PC-3 (cell line): ENCODE measurements at regions not wholly inside any gene's neighbourhood (a gene's known extent, or its start where the extent isn't known, plus 50 kb on each side); places are given as distances from the start of the nearest gene placed in this dataset.

Experiments used
- ATAC-seq: fragments of 200-7000 bp; cut with Tn5 transposase; 2 replicates; pipeline ENCODE4 v1.9.1; 2020; ENCODE audit warnings: mild to moderate bottlenecking, moderate library complexity
- BruUV-seq: library from RNA; stranded (reverse); fragments of 400-500 nt; replicated peaks from 2 replicates; lab custom pipeline; 2021; lab: Mats Ljungman, UMichigan
- CTCF ChIA-PET: fragments of 300-600 bp; sonication (Branson Sonifier 250); formaldehyde crosslinking; loops from one replicate; lab custom pipeline; 2022; ENCODE audit warnings: antibody characterized with exemption; lab: Charles Lee
- POLR2A ChIA-PET: fragments of 300-600 bp; sonication (Branson Sonifier 250); formaldehyde crosslinking; loops from one replicate; lab custom pipeline; 2022; ENCODE audit warnings: antibody characterized with exemption; ENCODE audit not compliant: unreplicated experiment; lab: Charles Lee
- DNase-seq: peaks from one replicate; pipeline ENCODE4 v3.0.0-alpha.2; 2015
- H2AFZ ChIP-seq: fragments of 300-600 bp; sonication (generic); 2 replicates; pipeline ENCODE4 v1.6.0; 2016; ENCODE audit warnings: antibody characterized with exemption, low read length
- H3F3A ChIP-seq: fragments of 300-600 bp; sonication (generic); one replicate; pipeline ENCODE4 v1.6.0; 2017; ENCODE audit warnings: antibody characterized with exemption, low read length, control low read depth, mild to moderate bottlenecking; ENCODE audit not compliant: unreplicated experiment
- H3K27ac ChIP-seq: fragments of 300-600 bp; sonication (generic); 2 replicates; pipeline ENCODE4 v1.5.1; 2016; ENCODE audit warnings: mild to moderate bottlenecking, low read length
- H3K27me3 ChIP-seq: fragments of 300-600 bp; sonication (generic); 2 replicates; pipeline ENCODE4 v1.6.1; 2016; ENCODE audit warnings: low read length, mixed read lengths
- H3K36me3 ChIP-seq: fragments of 300-600 bp; sonication (generic); 2 replicates; pipeline ENCODE4 v1.6.1; 2016; ENCODE audit warnings: low read depth, mixed run types, low read length, mixed read lengths
- H3K4me1 ChIP-seq: fragments of 300-600 bp; sonication (generic); 2 replicates; pipeline ENCODE4 v1.5.1; 2016; ENCODE audit warnings: low read length; ENCODE audit not compliant: insufficient read depth
- H3K4me2 ChIP-seq: fragments of 300-600 bp; sonication (generic); 2 replicates; pipeline ENCODE4 v1.6.0; 2016; ENCODE audit warnings: low read length
- H3K4me3 ChIP-seq: fragments of 300-600 bp; sonication (generic); 2 replicates; pipeline ENCODE4 v1.5.1; 2016; ENCODE audit warnings: mild to moderate bottlenecking, low read length, mixed read lengths
- H3K79me2 ChIP-seq: fragments of 300-600 bp; sonication (generic); 2 replicates; pipeline ENCODE4 v1.6.1; 2017; ENCODE audit warnings: low read length, mixed read lengths
- H3K9ac ChIP-seq: fragments of 300-600 bp; sonication (generic); 2 replicates; pipeline ENCODE4 v1.6.0; 2016; ENCODE audit warnings: mild to moderate bottlenecking, low read length
- H3K9me2 ChIP-seq: fragments of 300-600 bp; sonication (generic); replicated peaks from 2 replicates; pipeline ENCODE4 v1.6.1; 2016; ENCODE audit warnings: mixed run types, low read length, mixed read lengths
- H3K9me3 ChIP-seq: fragments of 300-600 bp; sonication (generic); 2 replicates; pipeline ENCODE4 v1.6.1; 2016; ENCODE audit warnings: low read length, mixed read lengths
- H4K20me1 ChIP-seq: fragments of 300-600 bp; sonication (generic); 2 replicates; pipeline ENCODE4 v1.6.1; 2016; ENCODE audit warnings: low read length, mixed read lengths
- CTCF ChIP-seq: fragments of 300-600 bp; sonication (generic); conservative IDR thresholded peaks from 2 replicates; pipeline ENCODE4 v1.5.1; 2017; ENCODE audit warnings: antibody characterized with exemption, low read depth, mild to moderate bottlenecking, low read length
- EZH2 ChIP-seq: fragments of 300-600 bp; sonication (generic); IDR thresholded peaks from one replicate; pipeline ENCODE4 v1.6.1; 2017; ENCODE audit warnings: antibody characterized with exemption, mild to moderate bottlenecking, low read length; ENCODE audit not compliant: unreplicated experiment
- EZH2phosphoT487 ChIP-seq: fragments of 300-600 bp; sonication (generic); IDR thresholded peaks from 2 replicates; pipeline ENCODE4 v1.6.1; 2018; ENCODE audit warnings: mild to moderate bottlenecking, antibody characterized with exemption, low read length, borderline replicate concordance
- intact Hi-C: fragments of 100-400 bp; cut with micrococcal nuclease; formaldehyde crosslinking; loops from 2 replicates; pipeline ENCODE4 v1.9.0; 2023

GRCh38 chr5:87906962-87907361 is 361.7 kb downstream of the TMEM161B start:
- ChIA-PET CTCF (no interaction called here), POLR2A (no interaction called here)
- Histone ChIP-seq H3K9me3 (no peaks in the 10 kb centered on the region), H3F3A (peaks cover 3% of the 10 kb centered on the region), H3K27ac (no peak overlapping the region), H3K36me3 (no peaks in the 10 kb centered on the region), H3K9ac (no peak overlapping the region), H3K27me3 (no peaks in the 10 kb centered on the region), H3K4me3 (no peak overlapping the region), H3K9me2 (no peaks in the 10 kb centered on the region), H3K79me2 (no peaks in the 10 kb centered on the region), H3K4me1 (peaks cover 8% of the 10 kb centered on the region), H2AFZ (no peak overlapping the region), H3K4me2 (no peak overlapping the region), H4K20me1 (no peaks in the 10 kb centered on the region)
- ATAC-seq = no peak
- no peak for DNase-seq
- TF ChIP-seq EZH2phosphoT487 (no peak), EZH2 (no peak)
- no TSS peak for BruUV-seq
- intact Hi-C loops = loop anchor here (5.0 kb wide), 1 partner anchor 230 kb away; no protein-coding TSS in a partner anchor

GRCh38 chr5:87900419-87900818 is 368.2 kb downstream of the TMEM161B start:
- H4K20me1 ChIP-seq = no peaks in the 10 kb centered on the region
- H3F3A ChIP-seq = no peaks in the 10 kb centered on the region
- H3K9me3 ChIP-seq = no peaks in the 10 kb centered on the region
- DNase-seq (no peak), ATAC-seq (no peak)
- POLR2A ChIA-PET = no interaction called here
- intact Hi-C loops = no loop called here
- H3K27me3 ChIP-seq = no peaks in the 10 kb centered on the region
- H3K27ac ChIP-seq = no peak overlapping the region
- CTCF ChIA-PET = no interaction called here
- no peak overlapping the region for H3K4me2 ChIP-seq
- no peak overlapping the region for H2AFZ ChIP-seq
- H3K9ac ChIP-seq = no peak overlapping the region
- no TSS peak for BruUV-seq
- H3K4me3 ChIP-seq = no peak overlapping the region
- H3K36me3 ChIP-seq = no peaks in the 10 kb centered on the region
- H3K79me2 ChIP-seq = no peaks in the 10 kb centered on the region
- H3K9me2 ChIP-seq = no peaks in the 10 kb centered on the region
- H3K4me1 ChIP-seq = peaks cover 7% of the 10 kb centered on the region; the same call in 1 of the 2 replicates
- no peak for TF ChIP-seq EZH2phosphoT487
- no peak for TF ChIP-seq CTCF
- no peak for TF ChIP-seq EZH2

- CTCF ChIA-PET = interaction anchor here (1.2 to 1.3 kb wide), 2 partner anchors 25 to 118 kb away, joined by 5 to 7 read pairs; no protein-coding TSS in a partner anchor
- Histone ChIP-seq H2AFZ (no peak overlapping the region), H3K27me3 (no peaks in the 10 kb centered on the region), H3K9me2 (0 out of 2 replicates have a peak, but pooled peaks cover 4% of the 10 kb centered on the region), H3K27ac (no peak overlapping the region), H3K36me3 (no peaks in the 10 kb centered on the region), H3K9me3 (no peaks in the 10 kb centered on the region), H3K4me2 (no peak overlapping the region), H3K9ac (no peak overlapping the region), H3K4me3 (no peak overlapping the region), H3K79me2 (no peaks in the 10 kb centered on the region), H4K20me1 (no peaks in the 10 kb centered on the region), H3F3A (no peaks in the 10 kb centered on the region), H3K4me1 (peaks cover 7% of the 10 kb centered on the region; the same call in 1 of the 2 replicates)
- ATAC-seq (no peak), DNase-seq (no peak)
- TF ChIP-seq EZH2phosphoT487 (no peak), CTCF (no peak), EZH2 (no peak)
- intact Hi-C loops = loop anchor here (5.0 to 10.0 kb wide), 2 partner anchors 117 to 795 kb away; no protein-coding TSS in a partner anchor
- POLR2A ChIA-PET = no interaction called here
- no TSS peak for BruUV-seq
Measured at GRCh38 chr5:87899721-87900131, 368.9 kb downstream of the TMEM161B start.
